OCI-LY7 (cell line): ENCODE measurements at regions not wholly inside any gene's neighbourhood (a gene's known extent, or its start where the extent isn't known, plus 50 kb on each side); places are given as distances from the start of the nearest gene placed in this dataset.

Experiments
- BruUV-seq: library from RNA; stranded (reverse); fragments of 400-500 nt; replicated peaks from 2 replicates; lab custom pipeline; 2021; lab: Mats Ljungman, UMichigan
- CTCF ChIA-PET: fragments of 300-600 bp; sonication (Branson Sonifier 250); formaldehyde crosslinking; loops from one replicate; lab custom pipeline; 2022; ENCODE audit warnings: antibody characterized with exemption; ENCODE audit not compliant: unreplicated experiment; lab: Charles Lee
- POLR2A ChIA-PET: fragments of 300-600 bp; sonication (Branson Sonifier 250); formaldehyde crosslinking; loops from one replicate; lab custom pipeline; 2022; ENCODE audit warnings: antibody characterized with exemption; lab: Charles Lee
- DNase-seq: peaks from one replicate; pipeline ENCODE4 v3.0.0-alpha.2; 2015; ENCODE audit warnings: low spot score
- H2AFZ ChIP-seq: fragments of 200-600 bp; sonication (generic), shearing (Covaris generic); 2 replicates; pipeline ENCODE4 v1.6.1; 2014; ENCODE audit warnings: mild to moderate bottlenecking, antibody characterized with exemption, low read length, moderate library complexity
- H3K27ac ChIP-seq: fragments of 200-600 bp; sonication (generic); 2 replicates; pipeline ENCODE4 v1.5.1; 2014; ENCODE audit warnings: mixed run types, low read depth, mild to moderate bottlenecking, moderate library complexity, low read length, inconsistent platforms; ENCODE audit not compliant: poor library complexity, severe bottlenecking
- H3K36me3 ChIP-seq: fragments of 200-600 bp; sonication (generic); 2 replicates; pipeline ENCODE4 v1.6.1; 2014; ENCODE audit warnings: mild to moderate bottlenecking, antibody characterized with exemption, low read length, moderate library complexity, mixed read lengths; ENCODE audit not compliant: insufficient read depth
- H3K4me1 ChIP-seq: fragments of 200-600 bp; sonication (generic); 2 replicates; pipeline ENCODE4 v1.5.1; 2014; ENCODE audit warnings: mild to moderate bottlenecking, low read length; ENCODE audit not compliant: insufficient read depth, poor library complexity, severe bottlenecking
- H3K4me2 ChIP-seq: fragments of 200-600 bp; sonication (generic); 2 replicates; pipeline ENCODE4 v1.6.1; 2014; ENCODE audit warnings: mild to moderate bottlenecking, low read length
- H3K4me3 ChIP-seq: fragments of 200-600 bp; sonication (generic); 2 replicates; pipeline ENCODE4 v1.5.1; 2014; ENCODE audit warnings: mild to moderate bottlenecking, low read depth, low read length; ENCODE audit not compliant: poor library complexity, severe bottlenecking
- H3K79me2 ChIP-seq: fragments of 200-600 bp; sonication (generic); 2 replicates; pipeline ENCODE4 v1.6.1; 2016; ENCODE audit warnings: low read depth, mild to moderate bottlenecking, low read length, moderate library complexity, mixed read lengths; ENCODE audit not compliant: insufficient read depth
- H3K9me2 ChIP-seq: fragments of 200-600 bp; sonication (generic); 2 replicates; pipeline ENCODE4 v1.6.1; 2016; ENCODE audit warnings: mild to moderate bottlenecking, low read length, mixed read lengths; ENCODE audit not compliant: insufficient read depth
- H3K9me3 ChIP-seq: fragments of 200-600 bp; sonication (generic); 2 replicates; pipeline ENCODE4 v1.6.1; 2014; ENCODE audit warnings: mild to moderate bottlenecking, mixed run types, low read length, mixed read lengths
- H4K20me1 ChIP-seq: fragments of 200-600 bp; sonication (generic); 2 replicates; pipeline ENCODE4 v1.6.1; 2014; ENCODE audit warnings: mild to moderate bottlenecking, antibody characterized with exemption, low read length, moderate library complexity, mixed read lengths; ENCODE audit not compliant: insufficient read depth
- CTCF ChIP-seq: fragments of 200-600 bp; sonication (generic); conservative IDR thresholded peaks from 2 replicates; pipeline ENCODE4 v1.5.1; 2014; ENCODE audit warnings: mild to moderate bottlenecking, antibody characterized with exemption, low read length, moderate library complexity, mixed read lengths
- EZH2phosphoT487 ChIP-seq: fragments of 200-600 bp; sonication (generic); IDR thresholded peaks from 2 replicates; pipeline ENCODE4 v1.6.1; 2018; ENCODE audit warnings: low read depth, borderline replicate concordance, mild to moderate bottlenecking, mixed run types, antibody characterized with exemption, low read length, moderate library complexity, mixed read lengths
- intact Hi-C: fragments of 100-400 bp; cut with micrococcal nuclease; formaldehyde crosslinking; loops from one replicate; pipeline ENCODE4 v1.10.0; 2022; ENCODE audit not compliant: unreplicated experiment

- H3K27ac ChIP-seq = no peak overlapping the region
- no peak overlapping the region for H3K4me3 ChIP-seq
- H4K20me1 ChIP-seq = no peaks in the 10 kb centered on the region
- CTCF ChIA-PET = no interaction called here
- H3K4me1 ChIP-seq = no peaks in the 10 kb centered on the region
- TF ChIP-seq CTCF (no peak), EZH2phosphoT487 (no peak)
- H3K4me2 ChIP-seq = no peak overlapping the region
- no peak overlapping the region for H2AFZ ChIP-seq
- no peaks in the 10 kb centered on the region for H3K79me2 ChIP-seq
- intact Hi-C loops = no loop called here
- POLR2A ChIA-PET = no interaction called here
- no peaks in the 10 kb centered on the region for H3K36me3 ChIP-seq
- DNase-seq = no peak
- H3K9me3 ChIP-seq = no peaks in the 10 kb centered on the region
- no TSS peak for BruUV-seq
- H3K9me2 ChIP-seq = no peaks in the 10 kb centered on the region
Observed at GRCh38 chr10:131537281-131537680, 225.8 kb upstream of the TCERG1L start.

- Histone ChIP-seq H3K79me2 (no peaks in the 10 kb centered on the region), H2AFZ (no peak overlapping the region), H3K9me2 (no peaks in the 10 kb centered on the region), H3K4me2 (no peak overlapping the region), H3K4me3 (no peak overlapping the region), H3K9me3 (no peaks in the 10 kb centered on the region), H3K36me3 (no peaks in the 10 kb centered on the region), H4K20me1 (no peaks in the 10 kb centered on the region), H3K4me1 (no peaks in the 10 kb centered on the region), H3K27ac (no peak overlapping the region)
- intact Hi-C loops = no loop called here
- ChIA-PET CTCF (no interaction called here), POLR2A (no interaction called here)
- TF ChIP-seq CTCF (no peak), EZH2phosphoT487 (no peak)
- no peak for DNase-seq
- BruUV-seq = no TSS peak
Observed at GRCh38 chr10:131544495-131544894, 233.0 kb upstream of the TCERG1L start.

- intact Hi-C loops = no loop called here
- CTCF ChIA-PET = no interaction called here
Observed at GRCh38 chr10:131546086-131546810, 234.7 kb upstream of the TCERG1L start.

More at GRCh38 chr10:131546086-131546810, 234.7 kb upstream of the TCERG1L start:
- no peak overlapping the region for H2AFZ ChIP-seq
- no peaks in the 10 kb centered on the region for H3K9me2 ChIP-seq
- no peaks in the 10 kb centered on the region for H3K36me3 ChIP-seq
- H3K4me2 ChIP-seq = no peak overlapping the region
- no peak overlapping the region for H3K4me3 ChIP-seq
- no peaks in the 10 kb centered on the region for H3K4me1 ChIP-seq
- DNase-seq = no peak
- no TSS peak for BruUV-seq
- H4K20me1 ChIP-seq = no peaks in the 10 kb centered on the region
- H3K79me2 ChIP-seq = no peaks in the 10 kb centered on the region
- TF ChIP-seq CTCF (no peak), EZH2phosphoT487 (no peak)
- POLR2A ChIA-PET = no interaction called here
- no peaks in the 10 kb centered on the region for H3K9me3 ChIP-seq
- no peak overlapping the region for H3K27ac ChIP-seq
